ENCODE measurements at regions not wholly inside any gene's neighbourhood (a gene's known extent, or its start where the extent isn't known, plus 50 kb on each side); places are given as distances from the start of the nearest gene placed in this dataset.

GRCh38 chr1:166258017-166258416, 91.2 kb upstream of the FAM78B start:
- Mint-ChIP-seq H3K9me3 (peaks cover 25% of the 10 kb centered on the region), H3K27ac (no peak overlapping the region), H3K4me1 (no peaks in the 10 kb centered on the region), H3K27me3 (ENCODE audit: low read depth) (no peaks in the 10 kb centered on the region), H3K36me3 (no peaks in the 10 kb centered on the region), H3K4me3 (no peak overlapping the region)
- TF ChIP-seq CTCF (IDR thresholded peaks at IDR 0.05; ENCODE audit: unreplicated experiment): no peak
- DNase-seq (ENCODE audit: low spot score in 2 of 2, unreplicated experiment in 2 of 2): no peak

GRCh38 chr1:166261511-166261910, 94.7 kb upstream of the FAM78B start:
- no peak for DNase-seq (ENCODE audit: low spot score in 2 of 2, unreplicated experiment in 2 of 2)
- no peaks in the 10 kb centered on the region for H3K4me1 Mint-ChIP-seq
- no peaks in the 10 kb centered on the region for H3K36me3 Mint-ChIP-seq

GRCh38 chr1:166270476-166271150, 103.8 kb upstream of the FAM78B start:
- Mint-ChIP-seq H3K4me3 (no peak overlapping the region), H3K36me3 (no peaks in the 10 kb centered on the region), H3K27ac (no peak overlapping the region), H3K4me1 (no peaks in the 10 kb centered on the region), H3K27me3 (ENCODE audit: low read depth) (no peaks in the 10 kb centered on the region), H3K9me3 (no peaks in the 10 kb centered on the region)
- no peak for TF ChIP-seq CTCF (IDR thresholded peaks at IDR 0.05; ENCODE audit: unreplicated experiment)
- no peak for DNase-seq (ENCODE audit: low spot score in 2 of 2, unreplicated experiment in 2 of 2)

More at GRCh38 chr1:166261511-166261910, 94.7 kb upstream of the FAM78B start:
- no peak overlapping the region for H3K27ac Mint-ChIP-seq
- H3K27me3 Mint-ChIP-seq (ENCODE audit: low read depth): no peaks in the 10 kb centered on the region
- TF ChIP-seq CTCF (IDR thresholded peaks at IDR 0.05; ENCODE audit: unreplicated experiment): no peak
- no peak overlapping the region for H3K4me3 Mint-ChIP-seq
- H3K9me3 Mint-ChIP-seq: no peaks in the 10 kb centered on the region

GRCh38 chr1:166271151-166271538, 104.3 kb upstream of the FAM78B start:
- Mint-ChIP-seq H3K27me3 (ENCODE audit: low read depth) (no peaks in the 10 kb centered on the region), H3K36me3 (no peaks in the 10 kb centered on the region), H3K4me1 (no peaks in the 10 kb centered on the region), H3K9me3 (peaks cover 2% of the 10 kb centered on the region), H3K4me3 (no peak overlapping the region), H3K27ac (no peak overlapping the region)
- no peak for TF ChIP-seq CTCF (IDR thresholded peaks at IDR 0.05; ENCODE audit: unreplicated experiment)
- DNase-seq (ENCODE audit: low spot score in 2 of 2, unreplicated experiment in 2 of 2): no peak

GRCh38 chr1:166272155-166272554, 105.4 kb upstream of the FAM78B start:
- no peak overlapping the region for H3K4me3 Mint-ChIP-seq
- no peaks in the 10 kb centered on the region for H3K36me3 Mint-ChIP-seq
- H3K27me3 Mint-ChIP-seq (ENCODE audit: low read depth): no peaks in the 10 kb centered on the region
- TF ChIP-seq CTCF (IDR thresholded peaks at IDR 0.05; ENCODE audit: unreplicated experiment): no peak
- peaks cover 6% of the 10 kb centered on the region for H3K9me3 Mint-ChIP-seq
- no peak overlapping the region for H3K27ac Mint-ChIP-seq
- DNase-seq (ENCODE audit: low spot score in 2 of 2, unreplicated experiment in 2 of 2): no peak
- H3K4me1 Mint-ChIP-seq: no peaks in the 10 kb centered on the region

- TF ChIP-seq CTCF (IDR thresholded peaks at IDR 0.05; ENCODE audit: unreplicated experiment): no peak
- Mint-ChIP-seq H3K27me3 (ENCODE audit: low read depth) (no peaks in the 10 kb centered on the region), H3K4me3 (no peak overlapping the region), H3K27ac (no peak overlapping the region), H3K36me3 (no peaks in the 10 kb centered on the region), H3K4me1 (no peaks in the 10 kb centered on the region), H3K9me3 (peaks cover 11% of the 10 kb centered on the region)
- no peak for DNase-seq (ENCODE audit: low spot score in 2 of 2, unreplicated experiment in 2 of 2)
These were observed 106.0 kb upstream of the FAM78B start for GRCh38 chr1:166272851-166273250.
